Glutamatergic neuron (in vitro differentiated cells): ENCODE measurements at regions not wholly inside any gene's neighbourhood (a gene's known extent, or its start where the extent isn't known, plus 50 kb on each side); places are given as distances from the start of the nearest gene placed in this dataset.

Experiments
- DNase-seq: peaks from one replicate; pipeline ENCODE4 v3.0.0; 2022
- H3K27ac Mint-ChIP-seq: one replicate; pipeline ENCODE4 v1.8.0; 2020; ENCODE audit warnings: mild to moderate bottlenecking, mixed read lengths, inconsistent platforms; ENCODE audit not compliant: unreplicated experiment
- H3K27me3 Mint-ChIP-seq: one replicate; pipeline ENCODE4 v1.8.0; 2020; ENCODE audit warnings: mild to moderate bottlenecking, moderate library complexity, mixed read lengths, inconsistent platforms; ENCODE audit not compliant: unreplicated experiment
- H3K36me3 Mint-ChIP-seq: one replicate; pipeline ENCODE4 v1.8.0; 2020; ENCODE audit warnings: mild to moderate bottlenecking, mixed read lengths, inconsistent platforms; ENCODE audit not compliant: unreplicated experiment
- H3K4me1 Mint-ChIP-seq: one replicate; pipeline ENCODE4 v1.8.0; 2020; ENCODE audit warnings: mild to moderate bottlenecking, low read depth, mixed read lengths, inconsistent platforms; ENCODE audit not compliant: unreplicated experiment
- H3K4me3 Mint-ChIP-seq: one replicate; pipeline ENCODE4 v1.8.0; 2020; ENCODE audit warnings: mild to moderate bottlenecking, mixed read lengths, inconsistent platforms; ENCODE audit not compliant: unreplicated experiment
- H3K9me3 Mint-ChIP-seq: one replicate; pipeline ENCODE4 v1.8.0; 2020; ENCODE audit warnings: mild to moderate bottlenecking, moderate library complexity, mixed read lengths, inconsistent platforms; ENCODE audit not compliant: unreplicated experiment
- CTCF ChIP-seq: fragments of 200-600 bp; sonication (generic); IDR thresholded peaks from one replicate; pipeline ENCODE4 v1.5.0; 2021; ENCODE audit not compliant: partially characterized antibody, unreplicated experiment

GRCh38 chr3:157999246-157999645, 107.0 kb downstream of the SHOX2 start:
- H3K27me3 Mint-ChIP-seq, result peaks cover 3% of the 10 kb centered on the region
- no peak for TF ChIP-seq CTCF
- no peak overlapping the region for H3K27ac Mint-ChIP-seq
- H3K4me1 Mint-ChIP-seq, result no peaks in the 10 kb centered on the region
- peaks cover 7% of the 10 kb centered on the region for H3K36me3 Mint-ChIP-seq
- peaks cover 4% of the 10 kb centered on the region for H3K9me3 Mint-ChIP-seq
- H3K4me3 Mint-ChIP-seq, result no peak overlapping the region
- no peak for DNase-seq

GRCh38 chr3:157982359-157982758, 123.9 kb downstream of the SHOX2 start:
- no peaks in the 10 kb centered on the region for H3K36me3 Mint-ChIP-seq
- H3K4me1 Mint-ChIP-seq, result peaks cover 4% of the 10 kb centered on the region
- H3K27me3 Mint-ChIP-seq, result peaks cover 2% of the 10 kb centered on the region
- H3K9me3 Mint-ChIP-seq, result peaks cover 2% of the 10 kb centered on the region
- no peak overlapping the region for H3K27ac Mint-ChIP-seq
- no peak for DNase-seq
- TF ChIP-seq CTCF, result no peak
- H3K4me3 Mint-ChIP-seq, result no peak overlapping the region

- no peak for DNase-seq
- no peaks in the 10 kb centered on the region for H3K36me3 Mint-ChIP-seq
- H3K4me1 Mint-ChIP-seq, result peaks cover 4% of the 10 kb centered on the region
- H3K27ac Mint-ChIP-seq, result no peak overlapping the region
- peaks cover 2% of the 10 kb centered on the region for H3K9me3 Mint-ChIP-seq
- H3K27me3 Mint-ChIP-seq, result peaks cover 2% of the 10 kb centered on the region
- H3K4me3 Mint-ChIP-seq, result no peak overlapping the region
- no peak for TF ChIP-seq CTCF
These were observed 124.4 kb downstream of the SHOX2 start for GRCh38 chr3:157981819-157982218.

GRCh38 chr3:157979022-157979421, 127.2 kb downstream of the SHOX2 start:
- no peak overlapping the region for H3K4me3 Mint-ChIP-seq
- H3K4me1 Mint-ChIP-seq, result peaks cover 5% of the 10 kb centered on the region
- no peak overlapping the region for H3K27ac Mint-ChIP-seq
- H3K9me3 Mint-ChIP-seq, result peaks cover 2% of the 10 kb centered on the region
- no peak for DNase-seq
- no peaks in the 10 kb centered on the region for H3K27me3 Mint-ChIP-seq
- H3K36me3 Mint-ChIP-seq, result peaks cover 4% of the 10 kb centered on the region
- no peak for TF ChIP-seq CTCF

- no peak for TF ChIP-seq CTCF
- H3K9me3 Mint-ChIP-seq, result no peaks in the 10 kb centered on the region
- H3K4me1 Mint-ChIP-seq, result peaks cover 7% of the 10 kb centered on the region
- no peak for DNase-seq
- no peak overlapping the region for H3K4me3 Mint-ChIP-seq
- H3K36me3 Mint-ChIP-seq, result no peaks in the 10 kb centered on the region
- H3K27ac Mint-ChIP-seq, result no peak overlapping the region
- H3K27me3 Mint-ChIP-seq, result peaks cover 4% of the 10 kb centered on the region
These were observed 144.6 kb downstream of the SHOX2 start for GRCh38 chr3:157961665-157962064.
